HEK293 (cell line): ENCODE measurements at regions not wholly inside any gene's neighbourhood (a gene's known extent, or its start where the extent isn't known, plus 50 kb on each side); places are given as distances from the start of the nearest gene placed in this dataset.

ENCODE experiments used
- CTCF ChIA-PET: fragments of 350-600 bp; formaldehyde crosslinking; extraction: SDS; loops from one replicate; lab custom pipeline; 2021; ENCODE audit warnings: antibody characterized with exemption; lab: Yijun Ruan, JAX
- POLR2A ChIA-PET: fragments of 300-600 bp; formaldehyde crosslinking; extraction: SDS; loops from one replicate; lab custom pipeline; 2020; ENCODE audit warnings: antibody characterized with exemption, inconsistent platforms; lab: Yijun Ruan, JAX
- H3K27ac ChIP-seq: fragments of 200-500 bp; sonication (Bioruptor generic); 2 replicates; pipeline ENCODE4 v1.5.1; 2014; ENCODE audit warnings: low read depth, low read length, control low read depth, inconsistent platforms; ENCODE audit errors: extremely low read depth
- H3K36me3 ChIP-seq, 2 experiments: fragments of 200-500 bp in 1 of 2; sonication (Bioruptor generic) in 1 of 2; 1 replicate in 1 of 2; 2 replicates in 1 of 2; pipeline ENCODE4 v1.5.1; 2014 to 2017; ENCODE audit warnings: inconsistent platforms in 2 of 2, low read length in 2 of 2; ENCODE audit not compliant: control insufficient read depth in 2 of 2, insufficient read depth in 1 of 2
- H3K4me1 ChIP-seq: fragments of 200-500 bp; sonication (Bioruptor generic); 2 replicates; pipeline ENCODE4 v1.5.1; 2014; ENCODE audit warnings: mild to moderate bottlenecking, low read length, inconsistent platforms; ENCODE audit not compliant: control insufficient read depth, insufficient read depth
- H3K4me3 ChIP-seq: 2 replicates; pipeline ENCODE4 v1.5.1; 2011; ENCODE audit warnings: low read depth, mild to moderate bottlenecking, control low read depth, low read length, moderate library complexity
- H3K9me3 ChIP-seq: fragments of 200-500 bp; sonication (Bioruptor generic); 2 replicates; pipeline ENCODE4 v1.5.1; 2014; ENCODE audit warnings: low read depth, low read length, inconsistent platforms; ENCODE audit not compliant: control insufficient read depth, insufficient read depth
- CTCF ChIP-seq: fragments of 450-650 bp; formaldehyde crosslinking; IDR thresholded peaks from 2 replicates; pipeline ENCODE4 v1.5.1; 2016; ENCODE audit warnings: missing biosample characterization, missing genetic modification characterization
- HOXC10 ChIP-seq: sonication (generic); formaldehyde crosslinking; IDR thresholded peaks from 2 replicates; pipeline ENCODE4 v1.8.1; 2023; ENCODE audit warnings: mild to moderate bottlenecking, missing genetic modification reagents
- MEIS1 ChIP-seq: sonication (generic); formaldehyde crosslinking; IDR thresholded peaks from 2 replicates; pipeline ENCODE4 v1.8.1; 2022; ENCODE audit warnings: missing genetic modification reagents, mild to moderate bottlenecking, borderline replicate concordance
- SCRT2 ChIP-seq: fragments of 450-650 bp; formaldehyde crosslinking; IDR thresholded peaks from 2 replicates; pipeline ENCODE4 v1.5.1; 2016; ENCODE audit warnings: missing biosample characterization, missing genetic modification characterization
- SETDB1 ChIP-seq: IDR thresholded peaks from one replicate; pipeline ENCODE4 v1.6.1; 2017; ENCODE audit warnings: mild to moderate bottlenecking, low read length, moderate library complexity, mixed read lengths; ENCODE audit not compliant: insufficient read length
- SP2 ChIP-seq: fragments of 450-650 bp; formaldehyde crosslinking; IDR thresholded peaks from 2 replicates; pipeline ENCODE4 v1.5.1; 2016; ENCODE audit warnings: missing biosample characterization, missing genetic modification characterization
- ZBTB1 ChIP-seq: fragments of 450-650 bp; formaldehyde crosslinking; IDR thresholded peaks from 2 replicates; pipeline ENCODE4 v1.5.1; 2016; ENCODE audit warnings: missing biosample characterization, missing genetic modification characterization
- ZBTB20 ChIP-seq: fragments of 450-650 bp; formaldehyde crosslinking; IDR thresholded peaks from 2 replicates; pipeline ENCODE4 v1.5.1; 2016; ENCODE audit warnings: missing biosample characterization, missing genetic modification characterization
- ZBTB6 ChIP-seq: fragments of 450-650 bp; formaldehyde crosslinking; IDR thresholded peaks from 2 replicates; pipeline ENCODE4 v1.5.1; 2017; ENCODE audit warnings: missing biosample characterization, missing genetic modification characterization
- ZEB2 ChIP-seq: fragments of 450-650 bp; formaldehyde crosslinking; IDR thresholded peaks from 2 replicates; pipeline ENCODE4 v1.5.1; 2016; ENCODE audit warnings: missing biosample characterization, missing genetic modification characterization
- ZNF221 ChIP-seq: fragments of 450-650 bp; formaldehyde crosslinking; IDR thresholded peaks from 2 replicates; pipeline ENCODE4 v1.5.1; 2017; ENCODE audit warnings: missing biosample characterization, missing genetic modification characterization, borderline replicate concordance
- ZNF280D ChIP-seq: fragments of 450-650 bp; formaldehyde crosslinking; IDR thresholded peaks from 2 replicates; pipeline ENCODE4 v1.5.1; 2016; ENCODE audit warnings: missing biosample characterization, missing genetic modification characterization
- ZNF350 ChIP-seq: fragments of 450-650 bp; formaldehyde crosslinking; IDR thresholded peaks from 2 replicates; pipeline ENCODE4 v1.5.0; 2017; ENCODE audit warnings: missing biosample characterization, mild to moderate bottlenecking, missing genetic modification characterization
- ZNF354C ChIP-seq: fragments of 450-650 bp; formaldehyde crosslinking; IDR thresholded peaks from 2 replicates; pipeline ENCODE4 v1.5.1; 2016; ENCODE audit warnings: missing biosample characterization, missing genetic modification characterization, low read depth, borderline replicate concordance
- ZNF394 ChIP-seq: fragments of 450-650 bp; formaldehyde crosslinking; IDR thresholded peaks from 2 replicates; pipeline ENCODE4 v1.5.1; 2016; ENCODE audit warnings: missing biosample characterization, missing genetic modification characterization, mild to moderate bottlenecking, moderate library complexity, borderline replicate concordance
- ZNF423 ChIP-seq: fragments of 450-650 bp; formaldehyde crosslinking; IDR thresholded peaks from 2 replicates; pipeline ENCODE4 v1.5.1; 2016; ENCODE audit warnings: missing biosample characterization, missing genetic modification characterization
- ZNF433 ChIP-seq: fragments of 450-650 bp; formaldehyde crosslinking; IDR thresholded peaks from 2 replicates; pipeline ENCODE4 v1.5.1; 2016; ENCODE audit warnings: missing biosample characterization, missing genetic modification characterization, low read depth
- ZNF530 ChIP-seq: fragments of 450-650 bp; formaldehyde crosslinking; IDR thresholded peaks from 2 replicates; pipeline ENCODE4 v1.5.1; 2016; ENCODE audit warnings: low read depth, missing biosample characterization, missing genetic modification characterization
- ZNF571 ChIP-seq: fragments of 450-650 bp; formaldehyde crosslinking; IDR thresholded peaks from 2 replicates; pipeline ENCODE4 v1.5.0; 2017; ENCODE audit warnings: missing biosample characterization, missing genetic modification characterization
- ZNF664 ChIP-seq: fragments of 450-650 bp; formaldehyde crosslinking; IDR thresholded peaks from 2 replicates; pipeline ENCODE4 v1.5.1; 2016; ENCODE audit warnings: missing biosample characterization, missing genetic modification characterization
- ZNF701 ChIP-seq: fragments of 450-650 bp; formaldehyde crosslinking; IDR thresholded peaks from 2 replicates; pipeline ENCODE4 v1.5.1; 2016; ENCODE audit warnings: missing biosample characterization, missing genetic modification characterization
- ZNF785 ChIP-seq: fragments of 450-650 bp; formaldehyde crosslinking; IDR thresholded peaks from 2 replicates; pipeline ENCODE4 v1.5.1; 2016; ENCODE audit warnings: missing biosample characterization, missing genetic modification characterization
- ZNF830 ChIP-seq: fragments of 450-650 bp; IDR thresholded peaks from 2 replicates; pipeline ENCODE4 v1.5.0; 2018; ENCODE audit warnings: missing biosample characterization, missing genetic modification characterization, low read depth, mild to moderate bottlenecking, moderate library complexity

GRCh38 chr14:62592877-62593276, 452.4 kb downstream of the KCNH5 start (continued):
- no peak for TF ChIP-seq ZBTB6 (tag by site-specific recombination)
- TF ChIP-seq ZBTB20 (tag by site-specific recombination): no peak

- no peaks in the 10 kb centered on the region for H3K36me3 ChIP-seq
- ChIA-PET CTCF (no interaction called here), POLR2A (no interaction called here)
- no peak overlapping the region for H3K27ac ChIP-seq
- TF ChIP-seq CTCF (tag by site-specific recombination): no peak
- peak; percentile 92 for TF ChIP-seq SETDB1
- no peaks in the 10 kb centered on the region for H3K4me1 ChIP-seq
- no peak overlapping the region for H3K4me3 ChIP-seq
- no peaks in the 10 kb centered on the region for H3K9me3 ChIP-seq
These were observed 448.1 kb downstream of the KCNH5 start for GRCh38 chr14:62597143-62597542.

GRCh38 chr14:62599616-62600385, 445.5 kb downstream of the KCNH5 start:
- Histone ChIP-seq H3K4me1 (no peaks in the 10 kb centered on the region), H3K27ac (no peak overlapping the region), H3K4me3 (no peak overlapping the region), H3K9me3 (no peaks in the 10 kb centered on the region), H3K36me3 (no peaks in the 10 kb centered on the region)
- ChIA-PET POLR2A (no interaction called here), CTCF (no interaction called here)
- TF ChIP-seq SCRT2 (tag by site-specific recombination) (no peak), ZNF785 (no peak), HOXC10 (CRISPR knock-in tag) (no peak), ZNF830 (tag by site-specific recombination) (no peak), ZNF701 (tag by site-specific recombination) (no peak), ZNF571 (tag by site-specific recombination) (no peak), ZNF394 (tag by site-specific recombination) (no peak), ZNF530 (tag by site-specific recombination) (no peak), ZNF664 (no peak)

- no peaks in the 10 kb centered on the region for H3K4me1 ChIP-seq
- no peak overlapping the region for H3K4me3 ChIP-seq
- no peaks in the 10 kb centered on the region for H3K36me3 ChIP-seq
- CTCF ChIA-PET: interaction anchor here (0.7 kb wide), 1 partner anchor 320 kb away, joined by 3 read pairs; no protein-coding TSS in a partner anchor
- H3K9me3 ChIP-seq: no peaks in the 10 kb centered on the region
- no peak overlapping the region for H3K27ac ChIP-seq
- POLR2A ChIA-PET: no interaction called here
- TF ChIP-seq ZBTB1 (no peak), HOXC10 (CRISPR knock-in tag) (no peak), ZNF221 (tag by site-specific recombination) (no peak), SP2 (tag by site-specific recombination) (no peak), ZEB2 (tag by site-specific recombination) (no peak), ZNF423 (tag by site-specific recombination) (no peak), MEIS1 (CRISPR knock-in tag) (no peak), ZNF350 (tag by site-specific recombination) (no peak), ZNF433 (no peak), ZNF280D (tag by site-specific recombination) (no peak), ZNF354C (no peak)
These were observed 442.5 kb downstream of the KCNH5 start for GRCh38 chr14:62602712-62603111.
